Activated naive CD4-positive, alpha-beta T cell treated with anti-CD3 and anti-CD28 coated beads for 36 hours (primary cell): ENCODE measurements at regions not wholly inside any gene's neighbourhood (a gene's known extent, or its start where the extent isn't known, plus 50 kb on each side); places are given as distances from the start of the nearest gene placed in this dataset.
"Not testable (repeated sequence)": the region's sequence is repeated elsewhere in the genome, so short reads cannot be mapped to it uniquely, and the experiment has no call there.

Source experiments
- CTCF ChIA-PET: fragments of 350-600 bp; sonication (Branson Sonifier 250); formaldehyde crosslinking; loops from one replicate; lab custom pipeline; 2021; ENCODE audit warnings: antibody characterized with exemption; lab: Charles Lee
- DNase-seq: peaks from one replicate; pipeline ENCODE4 v3.0.0-alpha.2; 2020
- H3K27ac Mint-ChIP-seq: one replicate; pipeline ENCODE4 v1.8.0; 2021; ENCODE audit warnings: mild to moderate bottlenecking, mixed read lengths
- H3K27me3 Mint-ChIP-seq: one replicate; pipeline ENCODE4 v1.8.0; 2021; ENCODE audit warnings: low read depth, mixed read lengths
- H3K36me3 Mint-ChIP-seq: one replicate; pipeline ENCODE4 v1.8.0; 2021; ENCODE audit warnings: low read depth, mixed read lengths
- H3K4me1 Mint-ChIP-seq: one replicate; pipeline ENCODE4 v1.8.0; 2021; ENCODE audit warnings: low read depth, mixed read lengths
- H3K4me3 Mint-ChIP-seq: one replicate; pipeline ENCODE4 v1.8.0; 2021; ENCODE audit warnings: mild to moderate bottlenecking, moderate library complexity, mixed read lengths
- H3K9me3 Mint-ChIP-seq: one replicate; pipeline ENCODE4 v1.8.0; 2021; ENCODE audit warnings: mixed read lengths
- intact Hi-C: fragments of 100-400 bp; cut with micrococcal nuclease; formaldehyde crosslinking; loops from one replicate; pipeline ENCODE4 v1.15.1; 2023

GRCh38 chr9:6160579-6160978 is 55.0 kb upstream of the IL33 start:
- CTCF ChIA-PET = no interaction called here
- H3K36me3 Mint-ChIP-seq = peaks cover 4% of the 10 kb centered on the region
- peaks cover 18% of the 10 kb centered on the region for H3K9me3 Mint-ChIP-seq
- H3K4me3 Mint-ChIP-seq = no peak overlapping the region
- intact Hi-C loops = no loop called here
- no peak overlapping the region for H3K27ac Mint-ChIP-seq
- H3K27me3 Mint-ChIP-seq = peaks cover 6% of the 10 kb centered on the region
- DNase-seq = no peak
- H3K4me1 Mint-ChIP-seq = no peaks in the 10 kb centered on the region

GRCh38 chr9:6153425-6153824 is 62.2 kb upstream of the IL33 start:
- Mint-ChIP-seq H3K4me1 (no peaks in the 10 kb centered on the region), H3K4me3 (no peak overlapping the region), H3K27me3 (peaks cover 16% of the 10 kb centered on the region), H3K36me3 (no peaks in the 10 kb centered on the region), H3K27ac (no peak overlapping the region), H3K9me3 (peaks cover 2% of the 10 kb centered on the region)
- CTCF ChIA-PET = no interaction called here
- no peak for DNase-seq
- intact Hi-C loops = no loop called here

GRCh38 chr9:6152788-6153187 is 62.8 kb upstream of the IL33 start:
- Mint-ChIP-seq H3K27ac (no peak overlapping the region), H3K4me1 (no peaks in the 10 kb centered on the region), H3K9me3 (peaks cover 2% of the 10 kb centered on the region), H3K27me3 (peaks cover 16% of the 10 kb centered on the region), H3K4me3 (no peak overlapping the region), H3K36me3 (no peaks in the 10 kb centered on the region)
- intact Hi-C loops = no loop called here
- CTCF ChIA-PET = no interaction called here
- no peak for DNase-seq

GRCh38 chr9:6150483-6150882 is 65.1 kb upstream of the IL33 start:
- CTCF ChIA-PET = no interaction called here
- no peaks in the 10 kb centered on the region for H3K36me3 Mint-ChIP-seq
- intact Hi-C loops = no loop called here
- peaks cover 12% of the 10 kb centered on the region for H3K27me3 Mint-ChIP-seq
- no peaks in the 10 kb centered on the region for H3K4me1 Mint-ChIP-seq
- H3K9me3 Mint-ChIP-seq = no peaks in the 10 kb centered on the region
- H3K4me3 Mint-ChIP-seq = no peak overlapping the region
- DNase-seq = no peak
- H3K27ac Mint-ChIP-seq = no peak overlapping the region

- H3K27me3 Mint-ChIP-seq = peaks cover 12% of the 10 kb centered on the region
- H3K36me3 Mint-ChIP-seq = no peaks in the 10 kb centered on the region
- DNase-seq = no peak
- H3K4me3 Mint-ChIP-seq = no peak overlapping the region
- H3K9me3 Mint-ChIP-seq = no peaks in the 10 kb centered on the region
- intact Hi-C loops = no loop called here
- H3K27ac Mint-ChIP-seq = no peak overlapping the region
- H3K4me1 Mint-ChIP-seq = no peaks in the 10 kb centered on the region
- CTCF ChIA-PET = no interaction called here
Observed at GRCh38 chr9:6149315-6149714, 66.3 kb upstream of the IL33 start.

- H3K27me3 Mint-ChIP-seq = peaks cover 6% of the 10 kb centered on the region
- DNase-seq = no peak
- H3K4me1 Mint-ChIP-seq = no peaks in the 10 kb centered on the region
- intact Hi-C loops = no loop called here
- no peaks in the 10 kb centered on the region for H3K36me3 Mint-ChIP-seq
- H3K4me3 Mint-ChIP-seq = no peak overlapping the region
- H3K27ac Mint-ChIP-seq = no peak overlapping the region
- H3K9me3 Mint-ChIP-seq = no peaks in the 10 kb centered on the region
- CTCF ChIA-PET = no interaction called here
Observed at GRCh38 chr9:6147846-6148245, 67.8 kb upstream of the IL33 start.

- CTCF ChIA-PET = no interaction called here
- intact Hi-C loops = no loop called here
- Mint-ChIP-seq H3K4me1 (no peaks in the 10 kb centered on the region), H3K4me3 (no peak overlapping the region), H3K27ac (no peak overlapping the region), H3K27me3 (no peaks in the 10 kb centered on the region), H3K36me3 (no peaks in the 10 kb centered on the region), H3K9me3 (no peaks in the 10 kb centered on the region)
- no peak for DNase-seq
Observed at GRCh38 chr9:6144947-6145346, 70.7 kb upstream of the IL33 start.

- H3K36me3 Mint-ChIP-seq = no peaks in the 10 kb centered on the region
- intact Hi-C loops = no loop called here
- H3K4me3 Mint-ChIP-seq = no peak overlapping the region
- no peaks in the 10 kb centered on the region for H3K4me1 Mint-ChIP-seq
- peaks cover 3% of the 10 kb centered on the region for H3K27me3 Mint-ChIP-seq
- no peak for DNase-seq
- H3K9me3 Mint-ChIP-seq = no peaks in the 10 kb centered on the region
- CTCF ChIA-PET = no interaction called here
- H3K27ac Mint-ChIP-seq = no peak overlapping the region
Observed at GRCh38 chr9:6142799-6143454, 72.7 kb upstream of the IL33 start.

- H3K9me3 Mint-ChIP-seq, DNase-seq, intact Hi-C loops, H3K4me1 Mint-ChIP-seq, H3K36me3 Mint-ChIP-seq, H3K4me3 Mint-ChIP-seq, H3K27me3 Mint-ChIP-seq, CTCF ChIA-PET, H3K27ac Mint-ChIP-seq: not testable (repeated sequence)
Observed at GRCh38 chr9:6135780-6136179, 79.8 kb upstream of the IL33 start.

GRCh38 chr9:6134661-6135180 is 80.9 kb upstream of the IL33 start:
- Mint-ChIP-seq H3K4me3 (no peak overlapping the region), H3K36me3 (no peaks in the 10 kb centered on the region), H3K27ac (no peak overlapping the region), H3K27me3 (peaks cover 5% of the 10 kb centered on the region), H3K9me3 (no peaks in the 10 kb centered on the region), H3K4me1 (no peaks in the 10 kb centered on the region)
- no peak for DNase-seq
- intact Hi-C loops = no loop called here
- CTCF ChIA-PET = no interaction called here

- Mint-ChIP-seq H3K27ac (no peak overlapping the region), H3K27me3 (peaks cover 5% of the 10 kb centered on the region), H3K9me3 (no peaks in the 10 kb centered on the region), H3K4me3 (no peak overlapping the region), H3K36me3 (no peaks in the 10 kb centered on the region), H3K4me1 (no peaks in the 10 kb centered on the region)
- intact Hi-C loops = no loop called here
- CTCF ChIA-PET = no interaction called here
- DNase-seq = no peak
Observed at GRCh38 chr9:6133346-6134063, 82.1 kb upstream of the IL33 start.

- Mint-ChIP-seq H3K4me1 (no peaks in the 10 kb centered on the region), H3K4me3 (no peak overlapping the region), H3K36me3 (no peaks in the 10 kb centered on the region), H3K27ac (no peak overlapping the region), H3K27me3 (peaks cover 2% of the 10 kb centered on the region), H3K9me3 (no peaks in the 10 kb centered on the region)
- DNase-seq = no peak
- CTCF ChIA-PET = interaction anchor here (0.7 kb wide), 1 partner anchor 11 kb away, joined by 3 read pairs; no protein-coding TSS in a partner anchor
- intact Hi-C loops = no loop called here
Observed at GRCh38 chr9:6132650-6133049, 83.0 kb upstream of the IL33 start.

GRCh38 chr9:6128030-6128429 is 87.6 kb upstream of the IL33 start:
- Mint-ChIP-seq H3K27ac (no peak overlapping the region), H3K4me1 (no peaks in the 10 kb centered on the region), H3K4me3 (no peak overlapping the region), H3K9me3 (no peaks in the 10 kb centered on the region), H3K36me3 (no peaks in the 10 kb centered on the region), H3K27me3 (peaks cover 2% of the 10 kb centered on the region)
- CTCF ChIA-PET = no interaction called here
- intact Hi-C loops = no loop called here
- no peak for DNase-seq
